Brain microvascular endothelial cell (primary cell): ENCODE measurements at regions not wholly inside any gene's neighbourhood (a gene's known extent, or its start where the extent isn't known, plus 50 kb on each side); places are given as distances from the start of the nearest gene placed in this dataset.

ENCODE experiments used
- DNase-seq: peaks from one replicate; pipeline ENCODE4 v3.0.0-alpha.2; 2020
- H3K27ac ChIP-seq: fragments of 250-450 bp; sonication (Bioruptor Pico); 2 replicates; pipeline ENCODE4 v1.5.1; 2020; ENCODE audit warnings: mild to moderate bottlenecking, moderate library complexity
- H3K27me3 ChIP-seq: fragments of 250-450 bp; sonication (Bioruptor Pico); replicated peaks from 2 replicates; pipeline ENCODE4 v1.5.1; 2020; ENCODE audit warnings: mild to moderate bottlenecking
- H3K36me3 ChIP-seq: fragments of 250-450 bp; sonication (Bioruptor Pico); replicated peaks from 2 replicates; pipeline ENCODE4 v1.5.1; 2020; ENCODE audit warnings: mild to moderate bottlenecking
- H3K4me3 ChIP-seq: 2 replicates; pipeline ENCODE4 v1.5.1; 2011; ENCODE audit warnings: low read depth, mild to moderate bottlenecking, control low read depth, low read length, moderate library complexity
- in situ Hi-C: cut with HindIII; loops from 2 replicates; pipeline ENCODE4 v1.10.0; 2017; ENCODE audit warnings: low sequenced_read_pairs, low pct_ligation_motif_present
- TF ChIP-seq, protein P1 (sequence below): IDR thresholded peaks from 2 replicates; pipeline ENCODE4 v1.5.1; 2011; ENCODE audit warnings: low read depth, mild to moderate bottlenecking, moderate library complexity, low read length, control low read depth, inconsistent platforms; ENCODE audit errors: missing control alignments

DNA sequence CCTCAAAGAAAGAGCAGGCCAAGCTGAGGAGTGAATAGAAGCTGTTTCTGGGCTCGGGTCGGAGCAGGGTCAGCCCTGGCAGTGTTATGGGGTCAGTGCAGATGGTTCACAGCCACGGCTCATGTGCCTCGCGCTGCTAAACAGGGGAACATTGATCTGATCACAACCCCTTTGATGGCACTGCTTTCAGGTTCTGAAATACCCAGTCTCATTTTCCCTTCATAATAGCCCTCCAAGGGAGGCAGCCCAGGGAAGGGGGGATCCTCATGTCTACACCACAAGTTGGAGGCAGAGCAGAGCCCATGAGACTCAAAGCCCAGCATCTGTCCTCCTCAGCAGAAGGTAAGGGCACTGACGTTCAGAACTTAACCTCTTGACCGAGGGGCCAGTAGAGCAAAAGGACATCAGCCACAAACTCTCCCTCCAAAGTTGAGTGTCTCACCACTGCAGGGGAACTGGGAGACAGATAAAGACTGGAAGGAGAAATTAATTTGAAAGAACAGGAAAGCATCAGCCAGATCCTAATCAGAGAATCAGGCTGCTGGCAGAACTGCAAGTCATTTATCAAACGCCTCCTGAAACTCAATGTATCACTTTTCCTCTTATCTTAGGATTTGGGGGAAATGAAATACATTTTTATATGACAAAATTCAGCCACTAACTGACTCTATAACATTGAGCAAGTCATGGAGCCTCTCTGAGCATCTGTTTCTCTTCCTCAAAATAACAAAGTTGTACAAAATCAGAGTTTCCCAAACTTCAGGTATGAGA lies 110.6 kb downstream of the SH3TC2 start:
- TF ChIP-seq, protein P1, sequence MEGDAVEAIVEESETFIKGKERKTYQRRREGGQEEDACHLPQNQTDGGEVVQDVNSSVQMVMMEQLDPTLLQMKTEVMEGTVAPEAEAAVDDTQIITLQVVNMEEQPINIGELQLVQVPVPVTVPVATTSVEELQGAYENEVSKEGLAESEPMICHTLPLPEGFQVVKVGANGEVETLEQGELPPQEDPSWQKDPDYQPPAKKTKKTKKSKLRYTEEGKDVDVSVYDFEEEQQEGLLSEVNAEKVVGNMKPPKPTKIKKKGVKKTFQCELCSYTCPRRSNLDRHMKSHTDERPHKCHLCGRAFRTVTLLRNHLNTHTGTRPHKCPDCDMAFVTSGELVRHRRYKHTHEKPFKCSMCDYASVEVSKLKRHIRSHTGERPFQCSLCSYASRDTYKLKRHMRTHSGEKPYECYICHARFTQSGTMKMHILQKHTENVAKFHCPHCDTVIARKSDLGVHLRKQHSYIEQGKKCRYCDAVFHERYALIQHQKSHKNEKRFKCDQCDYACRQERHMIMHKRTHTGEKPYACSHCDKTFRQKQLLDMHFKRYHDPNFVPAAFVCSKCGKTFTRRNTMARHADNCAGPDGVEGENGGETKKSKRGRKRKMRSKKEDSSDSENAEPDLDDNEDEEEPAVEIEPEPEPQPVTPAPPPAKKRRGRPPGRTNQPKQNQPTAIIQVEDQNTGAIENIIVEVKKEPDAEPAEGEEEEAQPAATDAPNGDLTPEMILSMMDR = no peak
- no peaks in the 10 kb centered on the region for H3K27me3 ChIP-seq
- no peak overlapping the region for H3K27ac ChIP-seq
- H3K4me3 ChIP-seq = no peak overlapping the region
- in situ Hi-C loops = no loop called here
- DNase-seq = no peak
- no peaks in the 10 kb centered on the region for H3K36me3 ChIP-seq

DNA sequence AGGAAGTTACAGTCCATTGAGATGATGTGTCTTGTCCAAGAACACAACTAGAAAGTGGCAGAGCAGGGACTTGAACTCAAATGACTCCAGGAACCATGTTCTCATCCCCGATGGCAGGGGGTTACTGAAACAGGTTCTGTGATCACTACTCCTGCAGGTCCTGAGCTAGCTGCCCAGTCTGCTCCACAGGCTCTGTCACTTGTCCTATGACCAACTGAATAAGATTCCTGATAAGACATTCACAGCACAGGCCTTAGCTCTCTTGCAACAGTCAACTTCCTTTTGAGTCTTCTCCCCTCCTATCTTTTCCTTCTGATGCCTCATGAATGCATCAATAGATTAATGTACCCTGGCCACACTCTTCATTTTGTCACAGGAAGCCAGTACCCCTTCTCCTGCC lies 109.2 kb downstream of the SH3TC2 start:
- in situ Hi-C loops = no loop called here
- H3K4me3 ChIP-seq = no peak overlapping the region
- H3K27ac ChIP-seq = no peak overlapping the region
- TF ChIP-seq, protein P1 = no peak
- H3K36me3 ChIP-seq = no peaks in the 10 kb centered on the region
- no peak for DNase-seq
- no peaks in the 10 kb centered on the region for H3K27me3 ChIP-seq
